HG03095 (cell line): ENCODE measurements at regions not wholly inside any gene's neighbourhood (a gene's known extent, or its start where the extent isn't known, plus 50 kb on each side); places are given as distances from the start of the nearest gene placed in this dataset.

ENCODE experiments used
- ATAC-seq: cut with Tn5 transposase; IDR thresholded peaks from one replicate; pipeline ENCODE4 v1.9.1; 2021; ENCODE audit warnings: moderate library complexity; ENCODE audit not compliant: unreplicated experiment

DNA sequence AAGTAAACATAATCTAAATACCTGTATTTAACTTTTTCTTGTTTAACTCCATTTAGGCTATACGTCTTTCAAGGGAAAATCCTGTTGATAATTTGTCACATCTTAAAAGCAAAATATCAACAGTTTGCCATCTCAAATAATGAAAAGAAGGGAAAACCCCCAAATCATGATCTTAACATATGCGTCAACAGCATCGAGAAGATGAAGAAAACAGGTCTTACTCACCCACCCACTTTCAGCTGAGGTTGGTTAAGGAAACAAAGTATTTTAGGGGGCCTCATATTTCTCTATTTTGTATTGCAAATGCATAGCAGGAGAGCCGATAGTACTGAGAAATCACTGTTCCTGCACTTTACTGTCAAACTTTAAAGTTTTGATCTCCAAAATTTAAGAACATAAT is 143.1 kb upstream of the COPS8 start:
- ATAC-seq: no peak

DNA sequence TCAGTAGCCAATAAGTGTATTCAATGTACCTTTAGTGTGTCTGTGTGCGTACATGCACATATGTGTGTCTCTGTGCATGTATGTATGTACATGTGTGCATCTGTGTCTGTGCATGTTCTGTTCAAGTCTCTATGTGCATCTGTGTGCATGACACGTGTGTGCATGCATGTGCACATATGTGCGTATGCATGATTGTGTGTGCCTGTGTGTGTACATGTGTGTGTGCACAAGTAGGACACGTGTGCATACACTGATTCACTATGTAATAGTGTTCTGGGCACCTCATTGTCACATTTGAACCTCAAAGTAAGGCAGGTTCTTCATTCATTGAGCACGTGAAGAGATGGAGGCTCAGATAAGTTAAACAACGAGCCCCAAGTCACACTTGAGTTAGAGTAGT is 142.6 kb upstream of the COPS8 start:
- no peak for ATAC-seq

DNA sequence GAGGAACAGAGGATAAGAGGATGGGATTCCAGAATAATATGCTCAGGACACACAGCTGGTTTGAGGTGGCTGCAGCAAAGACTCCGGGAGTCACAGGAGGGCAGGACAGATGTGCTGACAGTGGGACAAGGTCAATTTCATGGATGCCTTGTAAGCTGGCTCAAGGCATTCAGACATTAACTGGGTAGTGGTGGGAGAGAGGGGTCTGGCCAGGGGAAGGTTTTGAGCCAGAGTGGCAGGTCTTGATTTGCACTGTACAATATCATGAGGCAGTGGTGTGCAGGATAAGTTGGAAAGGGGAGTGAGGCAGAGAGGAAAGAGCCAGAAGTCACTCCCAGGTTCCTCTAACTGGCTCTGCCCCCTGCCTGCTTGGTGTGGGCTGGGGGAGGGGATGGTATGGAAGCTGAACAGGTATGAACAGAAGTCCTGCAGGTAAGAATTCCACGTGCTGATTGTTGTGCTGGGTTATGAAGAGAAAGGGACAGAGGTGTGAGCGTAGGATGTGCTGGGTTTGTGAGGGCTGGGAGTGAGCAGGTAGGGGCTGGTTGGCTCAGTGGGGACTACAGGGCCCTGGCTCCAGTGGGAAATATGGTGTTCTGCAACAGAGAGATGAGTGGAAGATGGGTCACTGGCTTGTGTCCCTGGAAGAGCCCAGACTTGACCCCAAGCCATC is 141.7 kb upstream of the COPS8 start:
- no peak for ATAC-seq

DNA sequence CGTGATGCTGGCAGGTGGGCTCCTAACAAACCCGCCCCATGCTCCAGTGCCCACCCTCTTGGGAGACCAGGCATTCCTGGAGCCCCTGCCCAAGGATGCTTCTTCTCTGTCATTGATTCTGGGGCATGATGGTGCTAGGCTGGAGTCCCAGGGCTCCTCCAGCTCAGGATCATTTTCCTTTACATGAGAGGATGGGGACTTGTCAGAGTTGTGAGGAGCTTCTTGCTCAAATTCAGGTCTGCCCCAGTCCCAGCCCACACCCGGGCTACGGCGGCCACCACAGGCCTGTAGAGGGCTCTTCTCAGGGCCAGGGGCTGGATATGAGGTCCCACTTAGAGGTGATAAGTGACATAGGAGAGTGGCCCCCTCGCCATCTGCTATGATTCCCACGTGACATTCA is 141.1 kb upstream of the COPS8 start:
- no peak for ATAC-seq

DNA sequence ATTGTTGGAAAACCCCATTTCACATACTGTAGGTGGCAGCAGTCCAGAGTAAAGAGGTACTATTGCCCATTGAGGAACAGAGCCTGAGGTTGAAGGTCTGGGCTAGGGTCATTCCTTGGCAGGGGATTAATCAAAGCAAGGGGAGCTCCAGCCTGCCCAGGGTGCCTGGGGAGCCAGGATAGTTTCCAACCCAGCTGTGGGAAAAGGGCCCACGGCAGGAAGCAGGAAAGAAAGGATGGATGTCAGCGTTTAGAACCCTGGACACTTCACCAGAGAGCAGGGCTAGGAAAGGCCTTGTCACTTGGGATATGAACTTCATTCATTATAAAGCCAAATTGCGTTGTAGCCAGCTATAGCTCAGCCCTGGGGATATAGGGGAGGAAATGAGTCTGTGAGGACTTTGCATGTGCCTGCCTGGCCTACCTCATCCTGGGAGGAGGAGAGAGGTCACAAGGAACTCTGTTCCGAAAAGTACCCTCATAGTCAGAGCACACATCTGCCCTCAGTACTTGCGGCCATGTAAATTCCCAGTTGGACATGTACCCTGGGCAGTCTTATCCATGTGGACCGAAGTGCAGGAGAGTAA is 140.2 kb upstream of the COPS8 start:
- no peak for ATAC-seq

DNA sequence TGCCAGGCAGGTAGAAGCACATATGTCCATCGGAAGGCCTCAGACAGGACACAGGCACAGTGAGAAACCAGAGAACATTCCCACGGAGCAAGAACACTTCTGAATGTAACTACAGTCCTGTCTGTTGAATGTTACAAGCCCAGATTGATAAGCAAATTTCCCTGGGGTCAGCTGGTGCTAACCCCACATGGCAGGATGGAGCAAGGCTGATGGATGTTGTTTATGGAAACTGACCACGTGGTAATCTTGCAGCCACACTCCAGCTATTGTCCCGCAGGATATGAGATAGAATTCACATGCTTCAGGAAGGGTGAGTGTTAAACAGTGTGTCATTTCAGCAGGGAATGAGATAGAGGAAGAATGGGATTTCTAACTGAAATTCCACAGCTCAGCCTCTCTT is 138.8 kb upstream of the COPS8 start:
- no peak for ATAC-seq

DNA sequence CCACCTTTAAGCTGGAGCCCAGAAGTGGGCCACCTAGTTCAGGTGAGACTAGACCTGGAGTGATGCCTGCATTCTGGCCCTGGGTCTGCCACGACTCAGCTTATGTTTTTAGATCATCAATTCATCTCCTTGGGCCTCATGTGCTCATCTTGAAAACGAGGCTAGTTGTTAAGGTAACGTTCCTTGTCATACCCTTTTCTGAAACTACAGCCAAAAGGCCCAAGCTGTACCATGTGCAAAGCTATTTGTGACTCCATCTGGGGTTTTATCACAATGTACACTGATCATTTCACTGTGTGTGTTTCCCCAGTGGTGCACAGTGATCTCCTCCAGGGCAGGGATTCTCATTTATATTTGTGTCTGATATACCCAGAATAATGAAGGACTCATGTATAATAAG is 138.4 kb upstream of the COPS8 start:
- ATAC-seq: no peak

DNA sequence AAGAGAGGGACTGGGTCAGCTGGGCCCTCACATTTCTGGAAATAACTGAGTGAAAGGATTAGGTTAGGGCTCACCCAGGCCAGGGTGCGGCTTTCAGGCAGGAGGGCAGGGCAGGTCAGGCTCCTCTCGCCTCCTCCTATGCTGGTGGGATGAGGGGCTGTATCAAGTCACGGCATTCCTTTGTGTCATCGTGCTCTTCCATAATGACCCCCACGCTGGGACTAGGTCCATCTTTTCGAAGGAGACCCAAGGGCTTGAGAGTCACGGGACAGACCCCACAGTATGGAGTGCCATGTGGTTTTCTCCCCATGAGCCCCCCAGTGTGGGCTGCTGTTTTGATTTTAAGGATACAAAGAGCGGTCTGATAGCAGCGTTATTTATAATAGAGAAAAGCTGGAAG is 137.8 kb upstream of the COPS8 start:
- no peak for ATAC-seq

DNA sequence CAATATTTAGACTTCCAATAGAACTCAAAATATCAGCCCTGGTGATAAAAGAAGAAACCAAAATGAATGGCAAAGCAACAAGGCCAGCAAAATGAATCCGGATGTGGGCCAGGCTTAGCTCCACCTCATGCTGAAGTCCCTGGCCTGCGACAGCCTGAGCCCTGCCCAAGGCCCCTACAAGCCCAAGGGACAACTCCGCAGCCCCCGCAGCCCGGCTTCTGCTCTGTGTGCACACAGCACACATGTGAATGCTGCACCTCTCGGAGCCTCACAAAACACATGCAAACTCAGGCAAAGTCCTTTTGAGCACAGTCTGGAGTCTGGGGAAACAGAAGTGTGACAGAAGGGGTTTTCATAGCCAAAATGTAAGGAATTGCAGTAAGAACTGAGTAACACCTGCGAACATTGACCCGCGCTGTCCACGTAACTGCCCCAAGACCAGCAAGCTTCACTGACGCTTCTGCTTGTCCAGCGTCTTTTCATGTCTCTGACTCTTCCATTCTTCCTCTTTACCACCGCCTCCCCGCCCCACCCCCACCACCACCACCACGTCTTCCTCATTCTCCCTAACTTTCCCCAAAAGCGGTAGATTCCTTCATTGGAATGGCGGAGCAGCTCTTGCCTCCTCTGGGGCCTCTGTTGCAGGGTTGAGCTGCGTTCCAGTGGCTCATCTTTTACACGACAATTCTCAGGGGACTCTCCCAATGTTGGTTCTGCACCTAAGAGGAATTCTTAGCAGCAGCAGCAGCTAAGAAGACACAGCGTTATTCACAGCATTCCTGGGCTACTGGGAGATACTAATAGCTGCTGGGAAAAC is 136.4 kb upstream of the COPS8 start:
- ATAC-seq: no peak

DNA sequence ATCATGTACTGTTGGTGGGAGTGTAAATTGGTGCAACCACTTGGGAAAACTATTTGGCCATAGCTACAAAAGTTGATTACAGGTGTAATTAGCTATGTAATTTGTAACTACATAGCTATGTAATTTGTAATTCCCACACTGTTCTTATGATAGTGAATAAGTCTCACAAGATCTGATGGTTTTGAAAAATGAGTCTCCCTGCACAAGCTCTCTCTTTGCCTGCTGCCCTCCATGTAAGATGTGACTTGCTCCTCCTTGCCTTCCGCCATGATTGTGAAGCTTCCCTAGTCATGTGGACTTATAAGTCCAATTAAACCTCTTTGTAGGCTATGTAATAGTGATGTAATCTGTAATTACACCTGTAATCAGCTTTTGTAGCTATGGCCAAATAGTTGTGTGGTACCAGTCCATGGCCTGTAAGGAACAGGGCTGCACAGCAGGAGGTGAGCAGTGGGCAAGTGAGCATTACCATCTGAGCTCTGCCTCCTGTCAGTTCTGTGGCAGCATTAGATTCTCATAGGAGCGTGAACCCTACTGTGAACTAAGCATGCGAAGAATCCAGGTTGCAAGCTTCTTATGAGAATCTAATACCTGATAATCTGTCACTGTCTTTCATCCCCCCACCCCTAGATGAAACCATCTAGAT is 133.7 kb upstream of the COPS8 start:
- ATAC-seq: no peak

DNA sequence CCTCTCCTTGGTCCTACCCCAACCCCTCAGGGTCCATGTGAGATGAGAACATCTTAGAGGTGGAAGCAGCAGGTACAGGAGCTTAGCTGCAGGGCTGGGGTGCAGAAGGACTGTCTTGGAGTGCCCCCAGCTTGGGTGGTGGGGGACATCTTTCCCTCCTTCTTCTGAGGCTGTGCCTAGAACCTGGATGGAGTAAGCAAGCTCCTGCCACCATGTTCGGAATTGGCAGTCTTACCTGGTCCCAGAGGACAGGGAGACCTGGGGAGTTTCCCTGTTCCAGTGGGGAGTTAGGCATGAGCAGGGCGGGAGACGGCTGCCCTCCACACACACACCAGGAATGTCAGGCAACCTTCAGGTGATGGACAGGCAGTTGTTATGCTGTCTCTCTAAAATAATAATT is 131.0 kb upstream of the COPS8 start:
- no peak for ATAC-seq

DNA sequence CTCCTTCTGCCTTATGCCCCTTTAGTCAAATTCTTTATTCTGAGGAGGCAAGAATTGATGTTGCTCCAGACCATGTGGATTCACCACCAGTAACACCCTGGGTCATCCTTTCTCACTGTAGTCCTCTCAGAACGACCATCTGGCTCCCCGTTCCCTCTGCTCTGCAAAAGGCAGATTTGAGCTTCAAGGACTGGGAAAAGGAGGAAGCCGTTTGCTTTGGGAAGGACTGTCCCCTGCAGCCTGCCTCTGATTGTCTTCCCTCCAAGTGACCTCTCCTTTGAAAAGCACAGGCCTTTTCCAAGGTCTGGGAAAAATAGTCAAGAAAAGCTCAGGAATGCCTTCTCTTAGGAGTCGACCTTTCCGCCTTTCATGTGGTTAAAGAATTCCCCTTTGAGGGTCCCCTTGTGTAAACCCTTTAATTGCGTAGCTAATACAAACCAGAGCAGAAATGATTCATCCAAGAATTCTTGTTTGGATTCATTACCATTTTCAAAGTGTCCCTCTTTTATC is 130.1 kb upstream of the COPS8 start:
- ATAC-seq: no peak

DNA sequence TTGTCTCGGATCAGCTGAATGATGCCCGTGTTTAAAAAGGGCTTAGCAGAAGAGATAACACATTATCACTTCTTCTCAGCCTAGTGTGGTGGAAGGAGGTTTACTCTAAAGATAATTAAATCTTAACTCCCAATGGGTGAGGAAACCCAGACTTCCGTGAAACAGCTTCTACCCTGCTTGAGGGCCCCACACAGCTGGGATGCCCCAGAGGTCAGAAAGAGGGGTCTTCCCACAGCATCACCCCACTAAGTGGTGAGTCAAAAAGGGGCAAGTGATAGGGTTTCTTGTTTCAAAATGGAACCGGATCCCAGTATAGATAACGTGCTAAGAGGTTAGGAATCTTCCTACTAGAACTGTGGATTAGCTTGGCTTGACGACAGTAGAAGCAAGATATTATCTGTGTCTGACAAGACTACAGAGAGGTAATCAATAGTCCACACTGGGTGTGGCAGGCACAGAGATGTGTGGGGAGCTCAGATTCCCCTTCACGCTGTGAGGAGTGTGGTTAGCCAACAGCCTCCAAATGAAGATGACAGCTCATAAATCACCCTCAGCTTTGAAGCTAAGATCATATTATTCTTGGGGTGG is 129.6 kb upstream of the COPS8 start:
- no peak for ATAC-seq

DNA sequence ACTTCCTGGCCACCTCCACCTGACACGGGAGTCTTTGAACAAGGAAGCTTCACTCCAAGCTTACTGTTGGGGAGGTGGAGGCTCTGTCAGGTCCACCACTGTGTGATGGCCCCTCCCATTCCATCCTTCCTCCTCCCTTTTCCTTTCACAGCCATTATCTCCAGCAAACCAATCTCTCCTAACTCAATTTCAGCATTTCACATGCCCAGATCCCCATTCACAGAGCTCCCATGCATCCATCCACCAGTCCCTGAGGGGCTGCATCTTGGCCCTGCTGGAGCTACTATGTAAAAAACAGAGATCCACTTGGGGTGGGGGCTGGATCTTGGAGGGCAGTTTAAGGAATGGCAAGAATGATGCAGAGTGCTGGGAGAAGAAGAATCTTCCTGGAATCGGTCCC is 129.0 kb upstream of the COPS8 start:
- no peak for ATAC-seq

DNA sequence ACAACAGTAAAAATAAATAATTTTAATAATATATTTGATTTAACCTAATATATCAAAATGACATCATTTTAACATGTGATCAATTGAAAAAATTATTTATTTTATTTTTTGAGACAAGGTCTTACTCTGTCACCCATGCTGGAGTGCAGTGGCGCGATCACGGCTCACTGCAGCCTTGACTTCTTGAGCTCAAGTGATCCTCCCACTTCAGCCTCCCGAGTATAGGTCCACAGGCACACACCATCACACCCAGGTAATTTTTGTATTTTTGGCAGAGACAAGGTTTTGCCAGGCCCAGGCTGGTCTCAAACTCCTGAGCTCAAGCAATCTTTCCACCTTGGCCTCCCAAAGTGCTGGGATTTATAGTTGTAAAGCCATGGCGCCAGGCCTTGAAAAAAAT is 126.7 kb upstream of the COPS8 start:
- no peak for ATAC-seq

DNA sequence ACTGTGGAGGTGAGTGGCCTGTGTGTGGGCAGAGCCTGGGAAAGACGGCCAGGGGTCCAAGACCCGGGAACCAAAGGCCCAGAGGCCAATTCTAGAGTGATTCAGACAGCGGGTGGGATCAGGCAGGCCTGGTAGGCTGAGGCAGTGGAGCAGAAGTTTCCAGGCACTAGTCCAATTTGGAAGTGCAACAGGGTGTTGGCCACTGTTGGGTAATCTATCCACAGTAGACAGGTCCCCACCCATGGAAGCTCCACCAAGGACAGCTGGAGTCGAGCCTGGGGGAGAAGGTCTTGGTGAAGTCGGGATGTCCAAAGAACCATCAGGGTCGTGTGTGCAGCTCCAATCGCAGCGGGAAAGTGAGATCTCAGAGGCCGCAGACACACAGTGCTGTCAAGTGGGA is 125.8 kb upstream of the COPS8 start:
- no peak for ATAC-seq

DNA sequence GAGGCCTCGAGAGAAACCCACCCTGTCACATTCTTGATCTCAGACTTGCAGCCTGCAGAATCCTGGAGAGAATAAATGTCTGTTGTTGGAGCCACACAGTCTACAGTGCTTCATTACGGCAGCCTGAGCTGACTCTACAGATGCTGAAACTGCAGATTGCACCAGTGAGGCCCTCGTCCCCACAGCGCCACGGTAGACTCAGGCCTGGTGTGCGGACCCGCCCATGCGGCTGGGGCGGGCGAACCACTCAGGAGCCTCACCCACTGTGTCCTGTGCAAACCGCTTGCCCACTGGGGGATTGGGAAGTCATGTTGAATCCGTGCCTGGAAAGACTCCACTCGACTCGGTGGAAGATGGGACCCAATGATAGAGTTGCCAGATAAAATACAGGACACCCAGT is 125.2 kb upstream of the COPS8 start:
- ATAC-seq: no peak

DNA sequence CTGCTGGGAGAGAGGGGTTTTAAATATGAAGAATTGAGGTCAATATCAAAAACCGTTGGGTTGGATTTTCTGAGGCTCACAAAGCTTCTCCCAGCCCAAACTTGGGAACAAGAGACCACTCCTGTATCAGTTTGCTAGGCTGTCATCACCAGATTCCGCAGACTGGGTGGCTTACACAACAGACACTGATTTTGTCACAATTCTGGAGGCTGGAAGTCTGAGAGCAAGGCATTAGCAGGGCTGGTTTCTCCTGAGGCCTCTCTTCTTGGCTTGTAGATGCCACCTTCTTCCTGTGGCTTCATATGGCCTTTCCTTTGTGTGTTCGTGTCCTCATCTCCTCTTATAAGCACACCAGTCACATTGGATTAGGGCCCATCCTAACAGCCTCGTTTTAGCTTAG is 122.9 kb upstream of the COPS8 start:
- no peak for ATAC-seq

DNA sequence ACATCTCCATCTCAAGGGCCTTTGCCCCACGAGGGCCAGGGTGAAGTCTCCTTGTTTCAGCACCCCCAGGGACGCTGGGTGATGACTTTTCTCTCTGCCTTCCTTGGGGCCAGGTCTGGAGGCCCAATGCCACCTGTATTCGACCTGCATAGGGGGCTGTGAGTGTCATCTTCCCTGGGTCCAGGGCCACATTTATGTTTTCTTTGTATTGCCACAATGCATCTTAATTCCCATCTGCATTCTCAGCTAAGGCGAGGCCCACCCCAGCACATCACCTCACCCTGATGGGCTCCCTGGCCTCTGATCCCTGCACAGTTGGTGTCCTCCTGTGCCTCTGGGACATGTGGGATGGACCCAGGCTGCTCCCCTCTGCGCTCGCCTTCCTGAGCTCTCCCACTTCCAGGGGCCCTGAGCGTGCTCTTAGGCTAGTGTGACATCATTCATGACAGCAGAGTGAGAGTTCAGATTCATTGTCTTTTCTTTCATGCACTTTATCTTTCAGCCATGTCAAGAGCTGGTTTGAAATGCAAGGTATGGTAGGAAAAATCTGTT is 122.0 kb upstream of the COPS8 start:
- ATAC-seq: no peak

DNA sequence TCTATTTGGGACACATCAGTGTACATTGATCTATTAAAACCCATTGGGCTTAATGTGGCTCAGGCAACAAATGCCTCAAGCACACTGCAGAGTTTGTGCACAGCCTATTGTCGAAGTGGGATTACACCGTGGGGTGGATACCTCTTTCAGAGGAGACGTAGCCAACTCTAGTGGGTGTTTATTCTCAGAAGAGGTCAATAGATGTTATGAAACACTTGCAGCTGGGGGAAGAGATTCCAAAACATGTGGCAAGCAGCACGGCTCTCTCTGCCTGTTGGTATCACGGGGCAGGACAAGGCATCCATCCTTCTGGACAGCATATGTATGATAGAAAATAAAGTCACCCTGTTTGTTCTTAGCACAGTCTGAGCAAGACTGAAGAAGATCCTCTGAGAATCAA is 121.4 kb upstream of the COPS8 start:
- no peak for ATAC-seq
